Activated CD4-positive, alpha-beta T cell treated with anti-CD3 and anti-CD28 coated beads, Interleukin-2, Interleukin-4, amounts not matched to agents 100 ng/mL and 50 ng/mL, durations not matched to agents 16 hours and 8 hours (primary cell): ENCODE measurements at regions not wholly inside any gene's neighbourhood (a gene's known extent, or its start where the extent isn't known, plus 50 kb on each side); places are given as distances from the start of the nearest gene placed in this dataset.
"Not testable (repeated sequence)": the region's sequence is repeated elsewhere in the genome, so short reads cannot be mapped to it uniquely, and the experiment has no call there.

Experiments
- DNase-seq: peaks from one replicate; pipeline ENCODE4 v3.0.0-alpha.2; 2020; ENCODE audit warnings: low spot score

GRCh38 chr21:25240974-25241373, 366.3 kb downstream of the MRPL39 start:
- DNase-seq, result no peak

- DNase-seq, result peak; percentile 11
These were observed 372.2 kb downstream of the MRPL39 start for GRCh38 chr21:25234857-25235801.

GRCh38 chr21:25220954-25221353, 386.3 kb downstream of the MRPL39 start:
- DNase-seq, result no peak

- DNase-seq, result no peak
These were observed 387.1 kb downstream of the MRPL39 start for GRCh38 chr21:25220169-25220568.

- DNase-seq, result no peak
These were observed 391.4 kb downstream of the MRPL39 start for GRCh38 chr21:25215698-25216384.

- DNase-seq, result no peak
These were observed 392.6 kb downstream of the MRPL39 start for GRCh38 chr21:25214676-25215075.

GRCh38 chr21:25199944-25200343, 407.3 kb downstream of the MRPL39 start:
- no peak for DNase-seq

GRCh38 chr21:25191141-25191540, 416.1 kb downstream of the MRPL39 start:
- peak; percentile 49 for DNase-seq

- DNase-seq, result no peak
These were observed 417.8 kb downstream of the MRPL39 start for GRCh38 chr21:25189497-25189896.

- peak; percentile 50 for DNase-seq
These were observed 418.6 kb downstream of the MRPL39 start for GRCh38 chr21:25188677-25189079.

- no peak for DNase-seq
These were observed 421.0 kb downstream of the MRPL39 start for GRCh38 chr21:25186273-25186672.

- no peak for DNase-seq
These were observed 423.7 kb downstream of the MRPL39 start for GRCh38 chr21:25183577-25183976.

- not testable (repeated sequence) for DNase-seq
These were observed 425.6 kb downstream of the MRPL39 start for GRCh38 chr21:25181690-25182089.

- DNase-seq, result no peak
These were observed 428.2 kb downstream of the MRPL39 start for GRCh38 chr21:25179116-25179515.

- peak; percentile 54 for DNase-seq
These were observed 430.5 kb downstream of the MRPL39 start for GRCh38 chr21:25176637-25177412.

- no peak for DNase-seq
These were observed 431.3 kb downstream of the MRPL39 start for GRCh38 chr21:25175938-25176337.

- DNase-seq, result no peak
These were observed 435.8 kb downstream of the MRPL39 start for GRCh38 chr21:25171438-25171837.

GRCh38 chr21:25170681-25171080, 436.6 kb downstream of the MRPL39 start:
- DNase-seq, result no peak

- DNase-seq, result no peak
These were observed 437.9 kb downstream of the MRPL39 start for GRCh38 chr21:25169370-25169769.

GRCh38 chr21:25166904-25167303, 440.4 kb downstream of the MRPL39 start:
- DNase-seq, result not testable (repeated sequence)

- DNase-seq, result no peak
These were observed 445.7 kb downstream of the MRPL39 start for GRCh38 chr21:25161571-25161970.

- not testable (repeated sequence) for DNase-seq
These were observed 452.3 kb downstream of the MRPL39 start for GRCh38 chr21:25155020-25155419.
